GDM1 (cell line): ENCODE measurements at regions not wholly inside any gene's neighbourhood (a gene's known extent, or its start where the extent isn't known, plus 50 kb on each side); places are given as distances from the start of the nearest gene placed in this dataset.

Experiments
- DNase-seq: peaks from one replicate; lab custom pipeline; 2025; lab: John Stamatoyannopoulos, UW

GRCh38 chr3:5304789-5305683 is 117.5 kb downstream of the EDEM1 start:
- DNase-seq: peak; percentile 18

DNA sequence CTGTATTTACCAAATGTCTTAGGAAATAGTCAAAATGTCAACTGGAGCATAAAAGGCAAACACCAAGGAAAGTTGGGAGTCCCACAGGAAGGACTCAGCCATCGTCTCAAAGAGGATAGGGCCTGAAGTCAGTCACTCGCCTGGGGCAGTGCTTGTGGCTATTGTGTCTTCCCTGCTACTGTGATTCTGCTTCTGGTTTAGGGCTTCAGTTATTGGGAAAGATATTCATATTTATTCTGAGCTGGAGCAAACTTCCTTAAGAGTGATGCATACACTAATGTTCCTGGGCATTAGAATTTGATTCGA is 118.1 kb downstream of the EDEM1 start:
- no peak for DNase-seq

DNA sequence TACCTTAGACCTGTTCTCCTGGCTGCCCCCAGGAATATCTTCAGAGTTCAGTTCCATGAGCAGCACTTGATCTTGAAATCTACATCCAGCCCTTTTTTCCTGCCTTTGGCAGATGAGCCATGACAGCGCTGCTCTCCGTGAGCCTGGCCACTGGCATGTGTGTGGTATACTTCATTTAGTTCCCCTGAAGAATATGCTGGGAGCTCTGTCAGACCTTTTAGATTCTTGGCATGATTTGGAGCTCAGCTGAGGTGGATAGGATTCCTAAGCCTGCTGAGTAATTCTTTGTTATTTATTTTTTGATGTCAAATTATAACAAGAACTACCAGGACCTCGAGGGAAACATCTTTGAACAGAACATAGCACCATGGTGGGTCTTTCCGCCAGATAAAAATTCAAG is 121.7 kb downstream of the EDEM1 start:
- DNase-seq: no peak

GRCh38 chr3:5309602-5310001 is 122.1 kb downstream of the EDEM1 start:
- no peak for DNase-seq

DNA sequence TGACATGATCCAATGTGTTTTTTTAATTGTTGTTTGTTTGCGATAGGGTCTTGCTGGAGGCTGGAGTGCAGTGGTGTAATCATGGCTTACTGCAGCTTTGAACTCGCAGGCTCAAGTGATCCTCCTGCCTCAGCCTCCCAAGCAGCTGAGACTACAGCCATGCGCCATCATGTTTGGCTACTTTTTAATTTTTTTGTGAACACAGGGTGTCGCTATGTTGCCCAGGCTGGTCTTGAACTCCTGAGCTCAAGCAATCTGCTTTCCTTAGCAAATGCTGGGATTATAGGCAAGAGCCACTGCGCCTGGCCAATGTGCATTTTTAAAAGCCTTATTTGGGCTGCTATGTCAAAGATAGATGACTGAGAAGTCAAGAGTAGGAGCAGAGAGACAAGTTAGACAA is 123.0 kb downstream of the EDEM1 start:
- no peak for DNase-seq

DNA sequence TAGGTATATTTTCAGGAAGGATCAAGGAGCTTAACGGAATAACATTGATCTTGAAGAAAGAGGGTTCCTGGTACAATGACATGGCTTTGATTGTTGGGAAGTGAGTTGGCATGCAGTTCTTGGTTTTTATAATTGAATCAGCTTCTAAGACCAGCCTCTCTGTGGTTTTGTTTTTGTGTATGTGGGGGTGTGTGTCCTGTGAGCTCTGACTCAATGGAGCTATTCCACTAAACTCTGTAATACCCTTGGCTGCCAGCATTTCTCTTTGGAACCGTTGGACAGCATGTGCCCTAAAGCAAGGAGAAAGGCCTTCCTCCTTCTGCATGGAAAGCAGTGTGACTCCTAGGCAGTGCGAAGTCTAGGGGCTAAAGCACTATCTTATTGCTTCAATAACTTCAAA is 124.8 kb downstream of the EDEM1 start:
- no peak for DNase-seq

- no peak for DNase-seq
Measured at GRCh38 chr3:5314897-5315296, 127.4 kb downstream of the EDEM1 start.

DNA sequence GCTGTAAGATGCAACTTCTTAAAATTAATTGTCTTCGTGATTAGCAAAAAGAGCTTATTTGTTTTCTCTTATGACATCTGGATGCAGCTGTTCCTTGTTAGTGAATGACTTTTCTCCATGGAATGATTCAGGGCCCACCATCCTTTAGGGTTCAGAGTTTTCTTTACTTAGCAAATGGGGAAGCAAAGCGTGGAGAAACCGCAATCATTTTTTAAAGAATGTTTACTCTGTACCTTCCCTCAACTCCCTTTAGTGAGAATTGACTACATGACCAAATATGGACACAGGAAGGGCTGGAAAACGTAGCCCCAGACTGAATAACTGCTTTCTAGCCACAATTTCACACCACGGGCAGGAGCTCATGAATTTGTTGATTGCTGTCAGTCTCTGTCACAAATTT is 130.1 kb downstream of the EDEM1 start:
- no peak for DNase-seq

- no peak for DNase-seq
Measured at GRCh38 chr3:5319454-5319853, 131.9 kb downstream of the EDEM1 start.

- no peak for DNase-seq
Measured at GRCh38 chr3:5321666-5322340, 134.3 kb downstream of the EDEM1 start.

- DNase-seq: no peak
Measured at GRCh38 chr3:5324780-5325179, 137.3 kb downstream of the EDEM1 start.

DNA sequence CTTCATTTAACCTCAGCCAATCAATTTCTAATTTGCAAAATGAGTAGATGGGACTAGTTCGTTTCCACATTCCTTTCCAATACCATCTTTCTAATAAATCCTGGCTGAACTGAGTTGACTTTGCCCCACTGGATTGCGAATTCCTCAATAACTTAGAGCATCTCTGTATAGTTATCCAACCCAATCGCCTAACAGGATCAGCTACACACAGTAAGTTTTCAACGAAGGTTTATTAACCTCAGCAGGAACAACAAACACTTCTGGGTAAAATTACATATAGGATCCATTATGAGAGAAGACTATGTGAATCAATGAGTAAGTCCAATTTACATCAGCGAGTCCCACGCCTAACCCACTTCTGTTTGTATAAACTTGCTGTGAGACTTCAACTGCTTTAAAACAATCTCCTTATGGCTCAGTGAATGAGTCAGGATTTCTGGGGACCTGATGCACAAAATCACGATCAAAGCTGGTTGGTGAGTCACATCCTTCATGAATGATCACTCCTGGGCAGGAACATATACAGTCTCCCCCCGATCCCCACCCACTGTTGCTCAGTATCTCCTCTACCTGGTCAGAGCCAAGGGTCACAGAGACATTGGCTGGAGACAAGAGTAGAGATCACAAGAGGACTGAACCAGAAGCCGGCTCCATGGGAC is 142.8 kb downstream of the EDEM1 start:
- no peak for DNase-seq

DNA sequence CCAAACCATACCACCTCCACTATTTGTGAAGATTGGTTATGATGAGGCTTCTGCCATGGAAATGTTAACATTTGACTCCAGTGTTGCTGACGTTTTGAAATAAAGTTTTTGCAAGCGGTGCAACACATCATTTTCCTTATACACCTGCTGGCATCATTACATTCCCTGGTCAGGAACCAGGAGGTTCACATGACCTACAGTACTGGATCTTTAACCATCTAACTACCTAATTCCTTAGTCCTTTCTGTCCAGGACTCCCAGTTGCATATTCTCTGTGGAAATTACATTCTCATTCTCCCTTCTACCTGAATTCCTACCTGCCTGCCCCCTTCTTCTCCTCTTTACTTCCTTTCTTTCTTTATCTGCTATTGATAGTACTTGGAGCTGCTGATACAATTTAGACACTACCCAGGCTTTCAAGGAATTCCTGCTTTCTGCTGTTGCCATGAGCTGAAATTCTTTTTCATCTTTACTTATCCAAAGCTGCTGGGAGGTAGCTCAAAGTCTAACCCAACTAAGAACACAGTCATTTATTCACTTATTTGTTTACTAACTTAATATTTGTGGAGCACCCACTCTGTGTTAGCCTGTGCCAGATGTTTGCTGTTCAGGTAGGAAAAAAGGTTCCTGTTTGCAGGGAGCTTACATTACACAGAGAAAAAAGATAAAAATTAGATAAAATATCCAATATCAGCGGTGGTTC is 144.2 kb downstream of the EDEM1 start:
- no peak for DNase-seq

GRCh38 chr3:5332270-5332956 is 144.9 kb downstream of the EDEM1 start:
- DNase-seq: no peak

GRCh38 chr3:5339967-5340535 is 152.5 kb downstream of the EDEM1 start:
- DNase-seq: no peak

DNA sequence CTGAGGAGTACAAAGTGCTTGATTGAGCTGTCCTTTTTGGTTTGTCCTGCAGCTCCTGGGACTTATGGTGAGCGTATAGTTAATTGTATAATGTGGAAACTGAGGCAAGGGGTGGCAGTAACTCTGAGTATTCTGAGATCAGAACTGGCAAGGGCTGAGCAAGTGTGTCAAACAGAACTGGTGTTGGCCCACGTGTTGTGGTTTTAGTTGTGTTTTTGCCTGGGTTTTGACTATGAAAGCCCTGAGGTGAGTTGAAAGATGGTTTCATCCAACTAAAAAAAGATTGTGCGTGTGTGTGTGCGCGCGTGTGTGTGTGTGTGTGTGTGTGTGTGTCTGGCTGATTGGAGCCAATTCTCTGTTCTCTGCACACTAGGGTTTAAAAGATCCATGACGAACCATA is 154.1 kb downstream of the EDEM1 start:
- DNase-seq: no peak

DNA sequence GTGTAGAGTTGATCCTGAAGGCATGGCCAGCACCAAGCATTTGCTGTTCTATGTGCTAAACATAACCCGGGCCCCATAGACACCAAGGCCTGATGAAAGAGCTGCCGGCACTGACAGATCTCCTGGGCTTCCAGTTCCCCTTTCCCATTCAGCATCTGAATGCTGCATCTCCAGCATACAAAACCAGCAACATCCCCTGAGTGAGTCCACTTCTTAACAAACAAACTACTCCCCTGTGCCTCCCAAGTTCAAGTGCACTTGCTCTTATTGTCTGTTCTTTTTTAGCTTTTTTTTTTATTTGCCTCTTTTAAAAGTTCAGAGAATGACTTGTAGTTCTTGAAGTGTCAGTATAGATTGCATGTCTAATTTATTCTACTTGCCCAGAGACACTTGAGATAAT is 156.0 kb downstream of the EDEM1 start:
- no peak for DNase-seq

GRCh38 chr3:5344707-5345106 is 157.2 kb downstream of the EDEM1 start:
- DNase-seq: no peak

GRCh38 chr3:5347486-5347885 is 160.0 kb downstream of the EDEM1 start:
- DNase-seq: no peak

- DNase-seq: no peak
Measured at GRCh38 chr3:5348229-5348902, 160.9 kb downstream of the EDEM1 start.

GRCh38 chr3:5349343-5349742 is 161.8 kb downstream of the EDEM1 start:
- no peak for DNase-seq
